Osteoblast (primary cell): ENCODE measurements at regions not wholly inside any gene's neighbourhood (a gene's known extent, or its start where the extent isn't known, plus 50 kb on each side); places are given as distances from the start of the nearest gene placed in this dataset.

ENCODE experiments used
- DNase-seq: peaks from one replicate; pipeline ENCODE4 v3.0.0; 2011; ENCODE audit warnings: low spot score, mixed read lengths; ENCODE audit not compliant: insufficient read length; ENCODE audit errors: missing footprints
- H2AFZ ChIP-seq: 2 replicates; pipeline ENCODE4 v1.6.0; 2011; ENCODE audit warnings: mild to moderate bottlenecking, low read length
- H3K27ac ChIP-seq: 2 replicates; pipeline ENCODE4 v1.5.1; 2011; ENCODE audit warnings: mild to moderate bottlenecking, low read depth, low read length, moderate library complexity
- H3K27me3 ChIP-seq: 2 replicates; pipeline ENCODE4 v1.6.0; 2012; ENCODE audit warnings: mild to moderate bottlenecking, control low read depth, inconsistent platforms, low read length, moderate library complexity; ENCODE audit not compliant: insufficient read depth
- H3K36me3 ChIP-seq: 2 replicates; pipeline ENCODE4 v1.5.1; 2011; ENCODE audit warnings: mild to moderate bottlenecking, low read length, control low read depth, moderate library complexity; ENCODE audit not compliant: insufficient read depth
- H3K4me1 ChIP-seq: 2 replicates; pipeline ENCODE4 v1.5.1; 2011; ENCODE audit warnings: mild to moderate bottlenecking, low read length, control low read depth, moderate library complexity; ENCODE audit not compliant: insufficient read depth
- H3K4me2 ChIP-seq: 2 replicates; pipeline ENCODE4 v1.6.0; 2011; ENCODE audit warnings: mild to moderate bottlenecking, low read length; ENCODE audit not compliant: insufficient read depth
- H3K4me3 ChIP-seq: fragments of 200-600 bp; sonication (generic); 3 replicates; pipeline ENCODE4 v1.5.1; 2012; ENCODE audit warnings: mild to moderate bottlenecking, low read length, inconsistent platforms; ENCODE audit not compliant: insufficient read depth
- H3K79me2 ChIP-seq: 2 replicates; pipeline ENCODE4 v1.6.0; 2012; ENCODE audit warnings: mild to moderate bottlenecking, low read length, control low read depth, inconsistent platforms; ENCODE audit not compliant: insufficient read depth
- H3K9me3 ChIP-seq: 2 replicates; pipeline ENCODE4 v1.5.1; 2011; ENCODE audit warnings: low read depth, low read length, control low read depth
- H4K20me1 ChIP-seq: 2 replicates; pipeline ENCODE4 v1.6.0; 2012; ENCODE audit warnings: mild to moderate bottlenecking, low read length, control low read depth; ENCODE audit not compliant: insufficient read depth
- TF ChIP-seq, protein P1 (sequence below): IDR thresholded peaks from 2 replicates; pipeline ENCODE4 v1.5.1; 2011; ENCODE audit warnings: mild to moderate bottlenecking, low read depth, low read length, moderate library complexity; ENCODE audit errors: extremely low read depth

DNA sequence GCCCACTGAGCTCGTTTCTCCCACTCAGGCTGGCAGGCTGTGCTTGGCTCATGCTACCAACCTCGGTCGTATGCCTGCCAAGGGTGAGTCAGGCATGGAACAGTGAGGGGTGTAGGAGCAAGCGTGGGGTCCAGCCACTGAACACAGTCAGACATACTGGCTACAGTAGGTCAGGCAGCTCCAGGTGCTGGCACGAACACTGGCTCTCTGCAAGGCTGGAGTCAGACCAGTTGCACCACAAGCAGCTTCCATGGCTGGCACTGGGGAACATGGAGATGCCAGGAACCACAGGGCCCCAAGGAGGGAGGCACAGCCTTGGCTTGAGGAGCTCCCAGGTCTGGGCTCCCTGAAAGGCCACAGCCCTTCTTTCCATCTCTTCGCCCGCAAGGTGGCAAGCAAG, 410.7 kb upstream of the KIRREL3 start:
- H4K20me1 ChIP-seq: no peaks in the 10 kb centered on the region
- H3K79me2 ChIP-seq: no peaks in the 10 kb centered on the region
- H3K27ac ChIP-seq: no peak overlapping the region
- H3K9me3 ChIP-seq: no peaks in the 10 kb centered on the region
- no peaks in the 10 kb centered on the region for H3K36me3 ChIP-seq
- H3K4me1 ChIP-seq: no peaks in the 10 kb centered on the region
- DNase-seq: no peak
- H3K27me3 ChIP-seq: no peaks in the 10 kb centered on the region
- H3K4me2 ChIP-seq: no peak overlapping the region
- no peak overlapping the region for H3K4me3 ChIP-seq
- no peak overlapping the region for H2AFZ ChIP-seq
- TF ChIP-seq, protein P1, sequence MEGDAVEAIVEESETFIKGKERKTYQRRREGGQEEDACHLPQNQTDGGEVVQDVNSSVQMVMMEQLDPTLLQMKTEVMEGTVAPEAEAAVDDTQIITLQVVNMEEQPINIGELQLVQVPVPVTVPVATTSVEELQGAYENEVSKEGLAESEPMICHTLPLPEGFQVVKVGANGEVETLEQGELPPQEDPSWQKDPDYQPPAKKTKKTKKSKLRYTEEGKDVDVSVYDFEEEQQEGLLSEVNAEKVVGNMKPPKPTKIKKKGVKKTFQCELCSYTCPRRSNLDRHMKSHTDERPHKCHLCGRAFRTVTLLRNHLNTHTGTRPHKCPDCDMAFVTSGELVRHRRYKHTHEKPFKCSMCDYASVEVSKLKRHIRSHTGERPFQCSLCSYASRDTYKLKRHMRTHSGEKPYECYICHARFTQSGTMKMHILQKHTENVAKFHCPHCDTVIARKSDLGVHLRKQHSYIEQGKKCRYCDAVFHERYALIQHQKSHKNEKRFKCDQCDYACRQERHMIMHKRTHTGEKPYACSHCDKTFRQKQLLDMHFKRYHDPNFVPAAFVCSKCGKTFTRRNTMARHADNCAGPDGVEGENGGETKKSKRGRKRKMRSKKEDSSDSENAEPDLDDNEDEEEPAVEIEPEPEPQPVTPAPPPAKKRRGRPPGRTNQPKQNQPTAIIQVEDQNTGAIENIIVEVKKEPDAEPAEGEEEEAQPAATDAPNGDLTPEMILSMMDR: no peak

DNA sequence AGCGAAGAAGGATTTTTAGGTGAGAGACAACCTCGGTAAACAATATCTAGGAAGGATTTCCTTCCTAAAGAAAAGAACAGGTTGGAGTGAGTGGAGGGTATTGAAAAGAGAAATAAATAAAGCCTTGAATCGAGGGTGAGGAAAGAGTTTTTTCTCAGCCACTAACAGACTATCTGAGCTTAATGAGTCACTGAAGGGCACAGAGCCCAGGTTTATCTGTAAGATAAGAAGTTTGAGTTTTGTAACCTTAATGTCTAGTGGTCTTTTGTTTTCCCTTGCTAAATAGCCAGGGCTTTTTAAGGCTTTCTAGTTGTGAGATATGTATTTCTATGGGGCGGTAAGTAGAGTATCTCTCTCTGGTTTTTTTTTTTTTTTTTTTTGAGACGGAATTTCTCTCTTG, 394.5 kb upstream of the KIRREL3 start:
- TF ChIP-seq, protein P1: no peak
- no peak overlapping the region for H3K4me3 ChIP-seq

DNA sequence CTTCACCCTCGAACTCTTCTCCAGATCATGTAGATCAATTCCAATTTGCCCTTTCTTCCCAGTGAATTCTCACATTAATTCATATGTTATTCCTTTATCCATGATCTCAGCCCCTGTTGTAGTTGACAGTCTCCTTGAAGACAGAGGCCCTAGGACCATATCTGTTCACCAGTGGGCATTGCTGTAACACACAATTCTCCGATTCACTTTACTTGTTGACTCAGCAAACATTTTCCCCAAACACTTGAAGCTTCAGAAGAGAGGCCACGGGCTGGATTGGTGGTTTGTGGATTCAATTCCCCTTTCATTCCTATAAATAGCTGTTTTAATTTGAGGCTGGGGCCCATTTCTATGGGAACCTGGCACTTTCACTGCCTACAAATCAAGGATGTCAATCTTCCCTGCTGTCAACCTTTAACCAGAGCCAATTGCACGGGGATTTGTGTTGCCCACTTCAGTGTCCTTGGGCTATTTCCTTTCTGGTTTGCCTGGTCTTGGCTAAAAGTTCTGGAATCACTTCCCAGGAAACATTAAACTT, 393.0 kb upstream of the KIRREL3 start:
- Histone ChIP-seq H3K4me3 (no peak overlapping the region), H3K79me2 (no peaks in the 10 kb centered on the region), H3K27me3 (no peaks in the 10 kb centered on the region), H4K20me1 (no peaks in the 10 kb centered on the region), H2AFZ (no peak overlapping the region), H3K27ac (no peak overlapping the region), H3K9me3 (no peaks in the 10 kb centered on the region), H3K4me2 (no peak overlapping the region), H3K4me1 (no peaks in the 10 kb centered on the region), H3K36me3 (no peaks in the 10 kb centered on the region)
- TF ChIP-seq, protein P1: no peak
- no peak for DNase-seq

More for the DNA sequence above, 394.5 kb upstream of the KIRREL3 start:
- H3K79me2 ChIP-seq: no peaks in the 10 kb centered on the region
- no peaks in the 10 kb centered on the region for H3K4me1 ChIP-seq
- DNase-seq: no peak
- no peaks in the 10 kb centered on the region for H4K20me1 ChIP-seq
- H2AFZ ChIP-seq: no peak overlapping the region
- H3K4me2 ChIP-seq: no peak overlapping the region
- no peaks in the 10 kb centered on the region for H3K9me3 ChIP-seq
- no peaks in the 10 kb centered on the region for H3K36me3 ChIP-seq
- no peak overlapping the region for H3K27ac ChIP-seq
- no peaks in the 10 kb centered on the region for H3K27me3 ChIP-seq

DNA sequence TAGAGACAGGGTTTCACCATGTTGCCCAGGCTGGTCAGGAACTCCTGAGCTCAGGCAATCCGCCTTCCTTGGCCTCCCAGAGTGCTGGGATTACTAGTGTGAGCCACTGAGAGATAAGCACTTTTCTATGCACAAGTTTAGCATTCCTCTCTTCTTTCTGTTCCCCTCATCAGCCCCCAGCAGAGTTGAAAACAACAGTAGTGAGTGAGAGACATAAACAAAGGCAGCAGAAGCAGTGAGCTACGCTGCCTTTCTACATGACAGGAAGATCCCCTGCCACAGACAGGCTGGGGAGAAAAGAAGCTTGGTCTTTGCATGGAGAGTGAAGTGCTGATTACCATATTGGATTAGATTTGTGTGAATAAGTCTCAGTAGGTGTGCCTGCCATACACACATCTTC, 392.0 kb upstream of the KIRREL3 start:
- H3K4me3 ChIP-seq: no peak overlapping the region
- no peaks in the 10 kb centered on the region for H3K36me3 ChIP-seq
- no peak overlapping the region for H2AFZ ChIP-seq
- H3K79me2 ChIP-seq: no peaks in the 10 kb centered on the region
- H3K4me2 ChIP-seq: no peak overlapping the region
- DNase-seq: no peak
- H4K20me1 ChIP-seq: no peaks in the 10 kb centered on the region
- no peak overlapping the region for H3K27ac ChIP-seq
- no peaks in the 10 kb centered on the region for H3K4me1 ChIP-seq
- H3K27me3 ChIP-seq: no peaks in the 10 kb centered on the region
- no peaks in the 10 kb centered on the region for H3K9me3 ChIP-seq
- TF ChIP-seq, protein P1: no peak
